ENCODE measurements at regions not wholly inside any gene's neighbourhood (a gene's known extent, or its start where the extent isn't known, plus 50 kb on each side); places are given as distances from the start of the nearest gene placed in this dataset.

DNA sequence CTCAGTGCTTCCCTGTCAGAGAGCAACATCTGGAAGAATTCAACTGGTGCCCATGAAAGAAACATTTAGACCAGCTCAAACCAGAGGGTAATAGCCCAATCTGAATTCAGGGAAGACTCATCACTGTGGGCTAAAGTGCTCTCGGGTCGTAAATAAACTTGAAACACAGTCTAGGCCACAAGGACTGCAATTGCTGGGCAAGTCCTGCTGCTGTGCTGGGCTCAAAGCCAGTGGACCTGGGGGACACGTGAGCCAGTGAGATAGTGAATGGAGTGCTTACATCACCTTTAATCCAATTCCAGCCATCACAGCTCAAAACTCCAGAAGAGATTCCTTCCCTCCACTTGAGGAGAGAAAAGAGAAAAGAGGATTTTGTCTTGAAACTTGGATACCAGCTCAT, 78.1 kb upstream of the DAP start:
- Histone ChIP-seq H3K27me3 (no peaks in the 10 kb centered on the region), H3K36me3 (no peaks in the 10 kb centered on the region), H3K27ac (no peak overlapping the region), H3K9me3 (peaks cover 0 to 2% (median 0%) of the 10 kb centered on the region in 12 donors), H3K4me1 (no peaks in the 10 kb centered on the region), H3K4me3 (no peak overlapping the region)
- no peak for ATAC-seq
- TF ChIP-seq CTCF (IDR thresholded peaks at IDR 0.05): no peak
- no peak for TF ChIP-seq POLR2A (IDR thresholded peaks at IDR 0.05)
- intact Hi-C loops (cut with DNase I): no loop called here
- no peak for DNase-seq
- 49 to 61% (median 57%) methylated on average over 3 of the region's 3 CpGs for WGBS, 4 donors

- no peak for ATAC-seq
- Histone ChIP-seq H3K27ac (no peak overlapping the region), H3K36me3 (no peaks in the 10 kb centered on the region), H3K27me3 (no peaks in the 10 kb centered on the region), H3K4me3 (no peak overlapping the region), H3K9me3 (no peaks in the 10 kb centered on the region), H3K4me1 (no peaks in the 10 kb centered on the region)
- intact Hi-C loops (cut with DNase I): no loop called here
- WGBS, 4 donors: 88 to 93% (median 92%) methylated on average over 5 of the region's 5 CpGs
- no peak for TF ChIP-seq POLR2A (IDR thresholded peaks at IDR 0.05)
- DNase-seq: no peak
Observed at GRCh38 chr5:10838038-10838437, 77.0 kb upstream of the DAP start.

GRCh38 chr5:10836986-10837385, 76.0 kb upstream of the DAP start:
- ATAC-seq (no peak), DNase-seq (no peak)
- no peaks in the 10 kb centered on the region for H3K4me1 ChIP-seq
- TF ChIP-seq POLR2A (IDR thresholded peaks at IDR 0.05) (no peak), CTCF (IDR thresholded peaks at IDR 0.05) (no peak)
- intact Hi-C loops (cut with DNase I): no loop called here
- H3K4me3 ChIP-seq: no peak overlapping the region
- H3K36me3 ChIP-seq: no peaks in the 10 kb centered on the region
- no peaks in the 10 kb centered on the region for H3K9me3 ChIP-seq
- H3K27me3 ChIP-seq: no peaks in the 10 kb centered on the region
- no peak overlapping the region for H3K27ac ChIP-seq
- WGBS, 4 donors: 94 to 97% (median 95%) methylated on average over 2 of the region's 2 CpGs

GRCh38 chr5:10834695-10835094, 73.7 kb upstream of the DAP start:
- no peaks in the 10 kb centered on the region for H3K9me3 ChIP-seq
- 82 to 97% (median 89%) methylated on average over 1 of the region's 1 CpG for WGBS, 4 donors
- H3K4me1 ChIP-seq: no peaks in the 10 kb centered on the region
- H3K27ac ChIP-seq: no peak overlapping the region
- H3K4me3 ChIP-seq: no peak overlapping the region
- DNase-seq (no peak), ATAC-seq (no peak)
- no peaks in the 10 kb centered on the region for H3K27me3 ChIP-seq
- no peaks in the 10 kb centered on the region for H3K36me3 ChIP-seq
- intact Hi-C loops (cut with DNase I): no loop called here
- TF ChIP-seq CTCF (IDR thresholded peaks at IDR 0.05): no peak
- TF ChIP-seq POLR2A (IDR thresholded peaks at IDR 0.05): no peak

- Histone ChIP-seq H3K27me3 (no peaks in the 10 kb centered on the region), H3K4me1 (peaks cover 0 to 3% (median 0%) of the 10 kb centered on the region in 12 donors), H3K9me3 (no peaks in the 10 kb centered on the region), H3K27ac (no peak overlapping the region), H3K36me3 (no peaks in the 10 kb centered on the region), H3K4me3 (no peak overlapping the region)
- DNase-seq (no peak), ATAC-seq (no peak)
- intact Hi-C loops (cut with DNase I): no loop called here
- TF ChIP-seq POLR2A (IDR thresholded peaks at IDR 0.05) (no peak), CTCF (IDR thresholded peaks at IDR 0.05) (no peak)
- 63 to 71% (median 67%) methylated on average over 5 of the region's 5 CpGs for WGBS, 4 donors
Observed at GRCh38 chr5:10832987-10833386, 72.0 kb upstream of the DAP start.

Data from heart left ventricle (tissue), 16 donors.